ENCODE measurements at regions not wholly inside any gene's neighbourhood (a gene's known extent, or its start where the extent isn't known, plus 50 kb on each side); places are given as distances from the start of the nearest gene placed in this dataset.
"Not testable (repeated sequence)": the region's sequence is repeated elsewhere in the genome, so short reads cannot be mapped to it uniquely, and the experiment has no call there.

DNA sequence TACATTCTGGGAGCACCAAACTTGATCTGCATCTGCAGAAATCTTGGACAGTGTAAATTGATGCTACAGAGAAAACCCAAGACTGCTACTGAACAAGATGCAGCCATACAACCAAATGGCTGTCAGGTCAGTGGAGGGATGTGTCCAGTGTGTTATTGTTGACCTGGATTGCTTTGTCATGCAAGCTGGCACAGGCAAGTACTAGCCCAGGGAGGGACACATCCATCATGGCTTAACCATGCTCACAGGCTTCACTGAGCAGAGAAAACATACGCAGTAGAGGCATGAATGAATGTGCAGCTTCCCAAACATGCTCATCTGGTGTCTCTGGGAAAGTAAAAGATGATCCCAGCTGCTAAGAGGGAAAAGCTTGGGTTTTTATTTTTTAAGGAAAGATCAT lies 93.6 kb downstream of the MTNR1B start:
- no peak overlapping the region for H3K4me3 ChIP-seq (replicated peaks in 1 of 3; ENCODE audit: low read depth in 2 of 3, low read length in 3 of 3)
- H3K27me3 ChIP-seq (ENCODE audit: control insufficient read depth in 2 of 2, insufficient read depth in 2 of 2, low read length in 2 of 2): no peaks in the 10 kb centered on the region
- no peak overlapping the region for H3K27ac Mint-ChIP-seq
- no peaks in the 10 kb centered on the region for H3K27me3 Mint-ChIP-seq (ENCODE audit: low read depth in 3 of 3)
- no peak overlapping the region for H3K4me3 Mint-ChIP-seq
- H3K4me2 ChIP-seq (replicated peaks; ENCODE audit: extremely low read depth, low read length, poor library complexity, severe bottlenecking): no peak overlapping the region
- H3K36me3 Mint-ChIP-seq: no peaks in the 10 kb centered on the region
- no peaks in the 10 kb centered on the region for H3K79me2 ChIP-seq (ENCODE audit: insufficient read depth, low read length)
- no peak overlapping the region for H2AFZ ChIP-seq (ENCODE audit: insufficient read depth, low read depth, low read length, poor library complexity, severe bottlenecking)
- no peaks in the 10 kb centered on the region for H3K4me1 Mint-ChIP-seq
- WGBS (ENCODE audit: insufficient coverage): 100% methylated on average over 1 of the region's 1 CpG
- intact Hi-C loops (cut with micrococcal nuclease): no loop called here
- no peaks in the 10 kb centered on the region for H3K36me3 ChIP-seq (replicated peaks in 1 of 2; ENCODE audit: control insufficient read depth in 1 of 2, insufficient read depth in 2 of 2, low read length in 2 of 2)
- peaks cover 2 to 4% (median 2%) of the 10 kb centered on the region in 7 donors for H3K9me3 Mint-ChIP-seq
- TF ChIP-seq, protein P1, sequence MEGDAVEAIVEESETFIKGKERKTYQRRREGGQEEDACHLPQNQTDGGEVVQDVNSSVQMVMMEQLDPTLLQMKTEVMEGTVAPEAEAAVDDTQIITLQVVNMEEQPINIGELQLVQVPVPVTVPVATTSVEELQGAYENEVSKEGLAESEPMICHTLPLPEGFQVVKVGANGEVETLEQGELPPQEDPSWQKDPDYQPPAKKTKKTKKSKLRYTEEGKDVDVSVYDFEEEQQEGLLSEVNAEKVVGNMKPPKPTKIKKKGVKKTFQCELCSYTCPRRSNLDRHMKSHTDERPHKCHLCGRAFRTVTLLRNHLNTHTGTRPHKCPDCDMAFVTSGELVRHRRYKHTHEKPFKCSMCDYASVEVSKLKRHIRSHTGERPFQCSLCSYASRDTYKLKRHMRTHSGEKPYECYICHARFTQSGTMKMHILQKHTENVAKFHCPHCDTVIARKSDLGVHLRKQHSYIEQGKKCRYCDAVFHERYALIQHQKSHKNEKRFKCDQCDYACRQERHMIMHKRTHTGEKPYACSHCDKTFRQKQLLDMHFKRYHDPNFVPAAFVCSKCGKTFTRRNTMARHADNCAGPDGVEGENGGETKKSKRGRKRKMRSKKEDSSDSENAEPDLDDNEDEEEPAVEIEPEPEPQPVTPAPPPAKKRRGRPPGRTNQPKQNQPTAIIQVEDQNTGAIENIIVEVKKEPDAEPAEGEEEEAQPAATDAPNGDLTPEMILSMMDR (IDR thresholded peaks at IDR 0.05): no peak
- no peaks in the 10 kb centered on the region for H4K20me1 ChIP-seq (ENCODE audit: insufficient read depth, low read length)
- no peaks in the 10 kb centered on the region for H3K9me3 ChIP-seq (replicated peaks in 1 of 2; ENCODE audit: control insufficient read depth in 1 of 2, insufficient read depth in 1 of 2, low read length in 2 of 2)
- no peak overlapping the region for H3K27ac ChIP-seq (ENCODE audit: low read depth in 1 of 2, low read length in 2 of 2)
- no peak overlapping the region for H3K9ac ChIP-seq (ENCODE audit: insufficient read depth, low read length, poor library complexity, severe bottlenecking)
- no peak for DNase-seq
- no peaks in the 10 kb centered on the region for H3K4me1 ChIP-seq (ENCODE audit: control insufficient read depth in 1 of 2, insufficient read depth in 2 of 2, low read length in 2 of 2)

DNA sequence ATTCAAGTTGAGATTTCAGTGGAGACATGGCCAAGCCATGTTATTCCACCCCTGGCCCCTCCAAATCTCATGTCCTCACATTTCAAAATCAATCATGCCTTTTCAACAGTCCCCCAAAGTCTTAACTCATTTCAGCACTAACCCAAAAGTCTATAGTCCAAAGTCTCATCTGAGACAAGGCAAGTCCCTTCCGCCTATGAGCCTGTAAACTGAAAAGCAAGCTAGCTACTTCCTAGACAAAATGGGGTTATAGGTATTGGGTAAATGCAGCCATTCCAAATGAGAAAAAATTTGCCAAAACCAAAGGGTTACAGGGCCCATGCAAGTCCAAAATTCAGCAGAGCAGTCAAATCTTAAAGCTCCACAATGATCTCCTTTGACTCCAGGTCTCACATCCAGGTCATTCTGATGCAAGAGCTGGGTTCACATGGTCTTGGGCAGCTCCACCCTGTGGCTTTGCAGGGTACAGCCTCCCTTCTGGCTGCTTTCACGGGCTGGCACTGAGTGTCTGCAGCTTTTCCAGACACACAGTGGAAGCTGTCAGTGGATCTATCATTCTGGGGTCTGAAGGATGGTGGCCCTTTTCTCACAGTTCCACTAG lies 95.7 kb downstream of the MTNR1B start:
- H3K27me3 Mint-ChIP-seq (ENCODE audit: low read depth in 3 of 3); H3K27ac Mint-ChIP-seq; H3K27me3 ChIP-seq (ENCODE audit: control insufficient read depth in 2 of 2, insufficient read depth in 2 of 2, low read length in 2 of 2); H3K36me3 ChIP-seq (replicated peaks in 1 of 2; ENCODE audit: control insufficient read depth in 1 of 2, insufficient read depth in 2 of 2, low read length in 2 of 2); H3K9ac ChIP-seq (ENCODE audit: insufficient read depth, low read length, poor library complexity, severe bottlenecking); H3K79me2 ChIP-seq (ENCODE audit: insufficient read depth, low read length); H3K4me1 ChIP-seq (ENCODE audit: control insufficient read depth in 1 of 2, insufficient read depth in 2 of 2, low read length in 2 of 2); H3K4me3 ChIP-seq (replicated peaks in 1 of 3; ENCODE audit: low read depth in 2 of 3, low read length in 3 of 3); H3K9me3 Mint-ChIP-seq; H2AFZ ChIP-seq (ENCODE audit: insufficient read depth, low read depth, low read length, poor library complexity, severe bottlenecking); intact Hi-C loops (cut with micrococcal nuclease); H3K9me3 ChIP-seq (replicated peaks in 1 of 2; ENCODE audit: control insufficient read depth in 1 of 2, insufficient read depth in 1 of 2, low read length in 2 of 2); H3K4me3 Mint-ChIP-seq; H3K4me1 Mint-ChIP-seq; H3K27ac ChIP-seq (ENCODE audit: low read depth in 1 of 2, low read length in 2 of 2); H3K36me3 Mint-ChIP-seq; DNase-seq; H3K4me2 ChIP-seq (replicated peaks; ENCODE audit: extremely low read depth, low read length, poor library complexity, severe bottlenecking); H4K20me1 ChIP-seq (ENCODE audit: insufficient read depth, low read length): not testable (repeated sequence)
- WGBS (ENCODE audit: insufficient coverage): 83% methylated on average over 1 of the region's 2 CpGs
